22Rv1 (cell line): ENCODE measurements at regions not wholly inside any gene's neighbourhood (a gene's known extent, or its start where the extent isn't known, plus 50 kb on each side); places are given as distances from the start of the nearest gene placed in this dataset.

Source experiments
- ZFX ChIP-seq: fragments of 450-650 bp; IDR thresholded peaks from 2 replicates; pipeline ENCODE4 v1.6.1; 2017; ENCODE audit warnings: antibody characterized with exemption, borderline replicate concordance
- TF ChIP-seq, protein P1 (sequence below): fragments of 450-650 bp; IDR thresholded peaks from 2 replicates; pipeline ENCODE4 v1.5.1; 2017; ENCODE audit warnings: mild to moderate bottlenecking

GRCh38 chr5:65078331-65078730, 309.6 kb downstream of the CWC27 start:
- TF ChIP-seq, protein P1, sequence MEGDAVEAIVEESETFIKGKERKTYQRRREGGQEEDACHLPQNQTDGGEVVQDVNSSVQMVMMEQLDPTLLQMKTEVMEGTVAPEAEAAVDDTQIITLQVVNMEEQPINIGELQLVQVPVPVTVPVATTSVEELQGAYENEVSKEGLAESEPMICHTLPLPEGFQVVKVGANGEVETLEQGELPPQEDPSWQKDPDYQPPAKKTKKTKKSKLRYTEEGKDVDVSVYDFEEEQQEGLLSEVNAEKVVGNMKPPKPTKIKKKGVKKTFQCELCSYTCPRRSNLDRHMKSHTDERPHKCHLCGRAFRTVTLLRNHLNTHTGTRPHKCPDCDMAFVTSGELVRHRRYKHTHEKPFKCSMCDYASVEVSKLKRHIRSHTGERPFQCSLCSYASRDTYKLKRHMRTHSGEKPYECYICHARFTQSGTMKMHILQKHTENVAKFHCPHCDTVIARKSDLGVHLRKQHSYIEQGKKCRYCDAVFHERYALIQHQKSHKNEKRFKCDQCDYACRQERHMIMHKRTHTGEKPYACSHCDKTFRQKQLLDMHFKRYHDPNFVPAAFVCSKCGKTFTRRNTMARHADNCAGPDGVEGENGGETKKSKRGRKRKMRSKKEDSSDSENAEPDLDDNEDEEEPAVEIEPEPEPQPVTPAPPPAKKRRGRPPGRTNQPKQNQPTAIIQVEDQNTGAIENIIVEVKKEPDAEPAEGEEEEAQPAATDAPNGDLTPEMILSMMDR = no peak
- no peak for TF ChIP-seq ZFX
